ENCODE measurements at regions not wholly inside any gene's neighbourhood (a gene's known extent, or its start where the extent isn't known, plus 50 kb on each side); places are given as distances from the start of the nearest gene placed in this dataset.
A peak's percentile ranks its signal among the peaks of the same experiment; 100 is the strongest.

- ChIA-PET POLR2A (no interaction called here), CTCF (no interaction called here)
- H3K27me3 ChIP-seq (ENCODE audit: control insufficient read depth, insufficient read depth, low read length) = no peaks in the 10 kb centered on the region
- TF ChIP-seq CTCF (IDR thresholded peaks at IDR 0.05; ENCODE audit: insufficient read depth, low read depth, low read length) = no peak
- DNase-seq (ENCODE audit: low read depth) = no peak
- H3K4me3 ChIP-seq (ENCODE audit: low read depth, low read length) = no peak overlapping the region
- H3K36me3 ChIP-seq (ENCODE audit: control insufficient read depth, insufficient read depth, low read length) = no peaks in the 10 kb centered on the region; the same call in 1 of the 2 replicates
These were observed 479.9 kb upstream of the TNP1 start for GRCh38 chr2:217339753-217340152.

- ChIA-PET POLR2A (interaction anchor here (0.7 to 1.0 kb wide), 4 partner anchors 80 to 647 kb away, joined by 5 to 10 read pairs (median 6); partner anchors contain the start of gene IGFBP5), CTCF (no interaction called here)
- no peak for TF ChIP-seq CTCF (IDR thresholded peaks at IDR 0.05; ENCODE audit: insufficient read depth, low read depth, low read length)
- H3K36me3 ChIP-seq (ENCODE audit: control insufficient read depth, insufficient read depth, low read length) = no peaks in the 10 kb centered on the region; the same call in 1 of the 2 replicates
- H3K27me3 ChIP-seq (ENCODE audit: control insufficient read depth, insufficient read depth, low read length) = no peaks in the 10 kb centered on the region
- H3K4me3 ChIP-seq (ENCODE audit: low read depth, low read length) = no peak overlapping the region
- DNase-seq (ENCODE audit: low read depth) = peak; percentile 89
These were observed 478.5 kb upstream of the TNP1 start for GRCh38 chr2:217338306-217338916.

- CTCF ChIA-PET = interaction anchor here (0.6 to 0.7 kb wide), 2 partner anchors 82 to 174 kb away, joined by 3 to 4 read pairs; no protein-coding TSS in a partner anchor
- no peak for TF ChIP-seq CTCF (IDR thresholded peaks at IDR 0.05; ENCODE audit: insufficient read depth, low read depth, low read length)
These were observed 477.9 kb upstream of the TNP1 start for GRCh38 chr2:217337771-217338170.

GRCh38 chr2:217336694-217337093 is 476.8 kb upstream of the TNP1 start:
- ChIA-PET CTCF (no interaction called here), POLR2A (no interaction called here)
- no peak for DNase-seq (ENCODE audit: low read depth)
- H3K36me3 ChIP-seq (ENCODE audit: control insufficient read depth, insufficient read depth, low read length) = no peaks in the 10 kb centered on the region; the same call in 1 of the 2 replicates
- no peak overlapping the region for H3K4me3 ChIP-seq (ENCODE audit: low read depth, low read length)
- no peaks in the 10 kb centered on the region for H3K27me3 ChIP-seq (ENCODE audit: control insufficient read depth, insufficient read depth, low read length)
- TF ChIP-seq CTCF (IDR thresholded peaks at IDR 0.05; ENCODE audit: insufficient read depth, low read depth, low read length) = no peak

More at GRCh38 chr2:217337771-217338170, 477.9 kb upstream of the TNP1 start:
- POLR2A ChIA-PET = interaction anchor here (0.6 to 1.0 kb wide), 7 partner anchors 9 to 646 kb away, joined by 3 to 10 read pairs (median 6); partner anchors contain the start of gene IGFBP5
- H3K36me3 ChIP-seq (ENCODE audit: control insufficient read depth, insufficient read depth, low read length) = no peaks in the 10 kb centered on the region; the same call in 1 of the 2 replicates
- H3K27me3 ChIP-seq (ENCODE audit: control insufficient read depth, insufficient read depth, low read length) = no peaks in the 10 kb centered on the region
- DNase-seq (ENCODE audit: low read depth) = no peak
- H3K4me3 ChIP-seq (ENCODE audit: low read depth, low read length) = no peak overlapping the region

- H3K27me3 ChIP-seq (ENCODE audit: control insufficient read depth, insufficient read depth, low read length) = no peaks in the 10 kb centered on the region
- DNase-seq (ENCODE audit: low read depth) = no peak
- no peaks in the 10 kb centered on the region; the same call in 1 of the 2 replicates for H3K36me3 ChIP-seq (ENCODE audit: control insufficient read depth, insufficient read depth, low read length)
- CTCF ChIA-PET = interaction anchor here (0.8 kb wide), 1 partner anchor 315 kb away, joined by 3 read pairs; no protein-coding TSS in a partner anchor
- TF ChIP-seq CTCF (IDR thresholded peaks at IDR 0.05; ENCODE audit: insufficient read depth, low read depth, low read length) = no peak
- POLR2A ChIA-PET = no interaction called here
- no peak overlapping the region for H3K4me3 ChIP-seq (ENCODE audit: low read depth, low read length)
These were observed 475.6 kb upstream of the TNP1 start for GRCh38 chr2:217335341-217335966.

All from BJ (cell line).